CD14-positive monocyte (primary cell): ENCODE measurements at regions not wholly inside any gene's neighbourhood (a gene's known extent, or its start where the extent isn't known, plus 50 kb on each side); places are given as distances from the start of the nearest gene placed in this dataset.

Source experiments
- DNase-seq, 3 donors: peaks; one replicate each; pipeline ENCODE4 v3.0.0-alpha.2; 2011 to 2022
- H2AFZ ChIP-seq: 2 replicates; pipeline ENCODE4 v1.6.0; 2012; ENCODE audit warnings: mild to moderate bottlenecking, low read depth, low read length, inconsistent platforms; ENCODE audit not compliant: insufficient read depth, poor library complexity, severe bottlenecking
- H3K27ac ChIP-seq, 2 donors: 1 replicate in 1 of 2; 2 replicates in 1 of 2; pipeline ENCODE4 v1.5.1; 2012 to 2013; ENCODE audit warnings: low read length in 2 of 2, control low read depth in 1 of 2, inconsistent platforms in 1 of 2, low read depth in 1 of 2, mild to moderate bottlenecking in 1 of 2
- H3K27me3 ChIP-seq, 2 donors: one replicate each; pipeline versions ENCODE4 v1.6.0 to v1.6.1; 2011 to 2013; ENCODE audit warnings: low read length in 2 of 2; ENCODE audit not compliant: control insufficient read depth in 2 of 2, insufficient read depth in 2 of 2
- H3K36me3 ChIP-seq, 2 donors: replicated peaks in 1 of 2; 1 replicate in 1 of 2; 2 replicates in 1 of 2; pipeline versions ENCODE4 v1.5.1 to v1.6.1; 2012 to 2013; ENCODE audit warnings: low read length in 2 of 2, control low read depth in 1 of 2, inconsistent platforms in 1 of 2, mild to moderate bottlenecking in 1 of 2; ENCODE audit not compliant: insufficient read depth in 2 of 2, control insufficient read depth in 1 of 2
- H3K4me1 ChIP-seq, 2 donors: 1 replicate in 1 of 2; 2 replicates in 1 of 2; pipeline versions ENCODE4 v1.5.1 to v1.6.1; 2012 to 2013; ENCODE audit warnings: low read length in 2 of 2, control low read depth in 1 of 2, inconsistent platforms in 1 of 2, mild to moderate bottlenecking in 1 of 2, moderate library complexity in 1 of 2; ENCODE audit not compliant: insufficient read depth in 2 of 2, control insufficient read depth in 1 of 2
- H3K4me2 ChIP-seq: replicated peaks from 2 replicates; pipeline ENCODE3; 2012; ENCODE audit warnings: low read length, moderate library complexity, mild to moderate bottlenecking; ENCODE audit not compliant: poor library complexity, severe bottlenecking; ENCODE audit errors: extremely low read depth
- H3K4me3 ChIP-seq, 3 experiments: fragments of 200-600 bp in 1 of 3; sonication (generic) in 1 of 3; replicated peaks in 1 of 3; 1 replicate in 2 of 3; 2 replicates in 1 of 3; pipeline ENCODE4 v1.5.1; 2011 to 2013; ENCODE audit warnings: low read length in 3 of 3, mild to moderate bottlenecking in 3 of 3, control low read depth in 2 of 3, low read depth in 2 of 3, inconsistent platforms in 1 of 3, moderate library complexity in 1 of 3
- H3K79me2 ChIP-seq: 2 replicates; pipeline ENCODE4 v1.6.0; 2012; ENCODE audit warnings: mild to moderate bottlenecking, control low read depth, inconsistent platforms, low read length, moderate library complexity; ENCODE audit not compliant: insufficient read depth
- H3K9ac ChIP-seq: 2 replicates; pipeline ENCODE4 v1.6.0; 2017; ENCODE audit warnings: low read length, mild to moderate bottlenecking; ENCODE audit not compliant: insufficient read depth, poor library complexity, severe bottlenecking
- H3K9me3 ChIP-seq, 2 donors: replicated peaks in 1 of 2; 1 replicate in 1 of 2; 2 replicates in 1 of 2; pipeline versions ENCODE4 v1.5.1 to v1.6.1; 2012 to 2013; ENCODE audit warnings: low read length in 2 of 2, control low read depth in 1 of 2; ENCODE audit not compliant: control insufficient read depth in 1 of 2, insufficient read depth in 1 of 2
- H4K20me1 ChIP-seq: 2 replicates; pipeline ENCODE4 v1.6.0; 2012; ENCODE audit warnings: mild to moderate bottlenecking, low read length, control low read depth, moderate library complexity; ENCODE audit not compliant: insufficient read depth
- H3K27ac Mint-ChIP-seq, 7 donors: one replicate each; pipeline ENCODE4 v1.8.0; 2020; ENCODE audit warnings: mild to moderate bottlenecking in 7 of 7, mixed read lengths in 7 of 7, moderate library complexity in 6 of 7, inconsistent platforms in 2 of 7
- H3K27me3 Mint-ChIP-seq, 3 donors: one replicate each; pipeline ENCODE4 v1.8.0; 2021 to 2022; ENCODE audit warnings: low read depth in 3 of 3, mild to moderate bottlenecking in 3 of 3, mixed read lengths in 3 of 3, moderate library complexity in 3 of 3, inconsistent platforms in 1 of 3
- H3K36me3 Mint-ChIP-seq, 2 donors: one replicate each; pipeline ENCODE4 v1.8.0; 2020; ENCODE audit warnings: mixed read lengths in 2 of 2, inconsistent platforms in 1 of 2, mild to moderate bottlenecking in 1 of 2
- H3K4me1 Mint-ChIP-seq: one replicate; pipeline ENCODE4 v1.8.0; 2020; ENCODE audit warnings: mild to moderate bottlenecking, mixed read lengths
- H3K4me3 Mint-ChIP-seq, 2 donors: one replicate each; pipeline ENCODE4 v1.8.0; 2020; ENCODE audit warnings: mild to moderate bottlenecking in 2 of 2, mixed read lengths in 2 of 2, moderate library complexity in 1 of 2
- H3K9me3 Mint-ChIP-seq, 7 donors: one replicate each; pipeline ENCODE4 v1.8.0; 2020 to 2022; ENCODE audit warnings: mixed read lengths in 7 of 7, mild to moderate bottlenecking in 6 of 7, moderate library complexity in 6 of 7, inconsistent platforms in 2 of 7
- CTCF ChIP-seq: fragments of 200-600 bp; IDR thresholded peaks from one replicate; pipeline ENCODE4 v1.8.0; 2022; ENCODE audit warnings: antibody characterized with exemption, mild to moderate bottlenecking
- WGBS: methylation state at CpG from one replicate; pipeline ENCODE4 v1.1.5; 2013; ENCODE audit warnings: missing lambda C conversion rate; ENCODE audit not compliant: insufficient coverage; 5-methylcytosine and 5-hydroxymethylcytosine counted together
- intact Hi-C, 2 donors: fragments of 100-400 bp; cut with micrococcal nuclease; formaldehyde crosslinking; loops; one replicate each; pipeline versions ENCODE4 v1.15.0 to v1.15.1; 2023

- no CpG with 5 or more reads among the region's 4 CpGs for WGBS
- no peak overlapping the region for H3K4me3 Mint-ChIP-seq
- H3K9ac ChIP-seq, result no peak overlapping the region
These were observed 97.3 kb upstream of the DAB2 start for GRCh38 chr5:39521940-39522590.

GRCh38 chr5:39521098-39521860, 96.5 kb upstream of the DAB2 start:
- no peak for DNase-seq
- Histone ChIP-seq H3K4me3 (no peak overlapping the region), H3K36me3 (no peaks in the 10 kb centered on the region), H3K27me3 (no peaks in the 10 kb centered on the region), H3K79me2 (no peaks in the 10 kb centered on the region), H2AFZ (no peak overlapping the region), H3K9me3 (no peaks in the 10 kb centered on the region), H3K4me2 (no peak overlapping the region), H3K4me1 (peaks cover 7 to 11% of the 10 kb centered on the region in 2 donors), H4K20me1 (no peaks in the 10 kb centered on the region), H3K9ac (no peak overlapping the region), H3K27ac (no peak overlapping the region)
- peaks cover 0 to 4% (median 0%) of the 10 kb centered on the region in 7 donors for H3K9me3 Mint-ChIP-seq
- H3K27ac Mint-ChIP-seq, result peak overlapping the region in 1 of 7 donors; percentile 23
- intact Hi-C loops, result no loop called here
- WGBS, result 100% methylated on average over 1 of the region's 2 CpGs
- no peaks in the 10 kb centered on the region for H3K27me3 Mint-ChIP-seq
- H3K36me3 Mint-ChIP-seq, result no peaks in the 10 kb centered on the region
- no peak for TF ChIP-seq CTCF
- H3K4me1 Mint-ChIP-seq, result peaks cover 14% of the 10 kb centered on the region
- no peak overlapping the region for H3K4me3 Mint-ChIP-seq

More at GRCh38 chr5:39521940-39522590, 97.3 kb upstream of the DAB2 start:
- no peak for TF ChIP-seq CTCF
- Histone ChIP-seq H3K4me1 (peaks cover 15 to 19% of the 10 kb centered on the region in 2 donors), H3K27ac (no peak overlapping the region), H3K4me3 (no peak overlapping the region), H3K27me3 (no peaks in the 10 kb centered on the region), H2AFZ (no peak overlapping the region), H3K79me2 (no peaks in the 10 kb centered on the region), H3K36me3 (no peaks in the 10 kb centered on the region), H3K9me3 (no peaks in the 10 kb centered on the region), H3K4me2 (no peak overlapping the region), H4K20me1 (no peaks in the 10 kb centered on the region)
- intact Hi-C loops, result no loop called here
- Mint-ChIP-seq H3K27ac (peak overlapping the region in 2 of 7 donors; percentile 23 to 60), H3K9me3 (peaks cover 0 to 4% (median 0%) of the 10 kb centered on the region in 7 donors), H3K4me1 (peaks cover 21% of the 10 kb centered on the region), H3K36me3 (no peaks in the 10 kb centered on the region), H3K27me3 (no peaks in the 10 kb centered on the region)
- DNase-seq, result no peak
